Right atrium auricular region (tissue), 2 donors: ENCODE measurements at regions not wholly inside any gene's neighbourhood (a gene's known extent, or its start where the extent isn't known, plus 50 kb on each side); places are given as distances from the start of the nearest gene placed in this dataset.

ENCODE experiments used
- DNase-seq: peaks from one replicate; pipeline ENCODE4 v3.0.0-alpha.2; 2019; ENCODE audit warnings: low spot score
- H3K27ac ChIP-seq, 2 donors: fragments of 200-600 bp; sonication (generic); 1 replicate in 1 of 2; 2 replicates in 1 of 2; pipeline ENCODE4 v1.5.1; 2016 to 2019
- H3K27me3 ChIP-seq, 2 donors: fragments of 200-600 bp; sonication (generic); one replicate each; pipeline versions ENCODE4 v1.5.1 to v1.6.0; 2017 to 2019
- H3K36me3 ChIP-seq: fragments of 200-600 bp; sonication (generic); one replicate; pipeline ENCODE4 v1.5.1; 2016
- H3K4me1 ChIP-seq, 2 donors: fragments of 200-600 bp; sonication (generic); one replicate each; pipeline versions ENCODE4 v1.5.1 to v1.6.0; 2017 to 2019
- H3K4me3 ChIP-seq, 2 donors: fragments of 200-600 bp; sonication (generic); 1 replicate in 1 of 2; 2 replicates in 1 of 2; pipeline ENCODE4 v1.5.1; 2017 to 2019; ENCODE audit warnings: mild to moderate bottlenecking in 1 of 2, moderate library complexity in 1 of 2
- H3K9me3 ChIP-seq, 2 donors: fragments of 200-600 bp; sonication (generic); one replicate each; pipeline ENCODE4 v1.5.1; 2019
- TF ChIP-seq, protein P1 (sequence below), 2 donors: fragments of 200-600 bp; sonication (generic); IDR thresholded peaks; one replicate each; pipeline ENCODE4 v1.5.1; 2019; ENCODE audit warnings: antibody characterized with exemption in 2 of 2

DNA sequence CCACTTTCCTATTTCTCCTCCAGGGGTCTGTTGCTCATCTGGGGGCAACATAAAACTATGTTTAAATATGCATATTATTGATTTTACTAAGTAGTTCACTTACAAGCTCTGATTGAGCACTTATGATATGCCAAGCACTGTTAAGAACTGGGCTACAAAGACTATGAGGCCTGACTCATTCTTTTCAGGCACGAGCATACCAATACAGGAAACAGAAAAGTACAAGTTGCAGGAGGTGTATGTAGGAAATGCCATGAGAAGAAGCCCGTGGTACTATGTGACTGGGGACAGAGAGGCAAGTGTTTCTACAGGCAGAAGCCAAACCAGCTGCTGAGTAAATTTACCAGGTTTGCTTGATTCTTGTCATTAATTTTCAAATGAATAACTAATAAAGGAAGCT is 120.4 kb upstream of the PTGFR start:
- no peak for DNase-seq
- H3K27ac ChIP-seq = no peak overlapping the region
- no peaks in the 10 kb centered on the region for H3K36me3 ChIP-seq
- no peaks in the 10 kb centered on the region for H3K9me3 ChIP-seq
- no peaks in the 10 kb centered on the region for H3K27me3 ChIP-seq
- TF ChIP-seq, protein P1, sequence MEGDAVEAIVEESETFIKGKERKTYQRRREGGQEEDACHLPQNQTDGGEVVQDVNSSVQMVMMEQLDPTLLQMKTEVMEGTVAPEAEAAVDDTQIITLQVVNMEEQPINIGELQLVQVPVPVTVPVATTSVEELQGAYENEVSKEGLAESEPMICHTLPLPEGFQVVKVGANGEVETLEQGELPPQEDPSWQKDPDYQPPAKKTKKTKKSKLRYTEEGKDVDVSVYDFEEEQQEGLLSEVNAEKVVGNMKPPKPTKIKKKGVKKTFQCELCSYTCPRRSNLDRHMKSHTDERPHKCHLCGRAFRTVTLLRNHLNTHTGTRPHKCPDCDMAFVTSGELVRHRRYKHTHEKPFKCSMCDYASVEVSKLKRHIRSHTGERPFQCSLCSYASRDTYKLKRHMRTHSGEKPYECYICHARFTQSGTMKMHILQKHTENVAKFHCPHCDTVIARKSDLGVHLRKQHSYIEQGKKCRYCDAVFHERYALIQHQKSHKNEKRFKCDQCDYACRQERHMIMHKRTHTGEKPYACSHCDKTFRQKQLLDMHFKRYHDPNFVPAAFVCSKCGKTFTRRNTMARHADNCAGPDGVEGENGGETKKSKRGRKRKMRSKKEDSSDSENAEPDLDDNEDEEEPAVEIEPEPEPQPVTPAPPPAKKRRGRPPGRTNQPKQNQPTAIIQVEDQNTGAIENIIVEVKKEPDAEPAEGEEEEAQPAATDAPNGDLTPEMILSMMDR (IDR thresholded peaks at IDR 0.05) = no peak
- no peaks in the 10 kb centered on the region for H3K4me1 ChIP-seq
- no peak overlapping the region for H3K4me3 ChIP-seq

DNA sequence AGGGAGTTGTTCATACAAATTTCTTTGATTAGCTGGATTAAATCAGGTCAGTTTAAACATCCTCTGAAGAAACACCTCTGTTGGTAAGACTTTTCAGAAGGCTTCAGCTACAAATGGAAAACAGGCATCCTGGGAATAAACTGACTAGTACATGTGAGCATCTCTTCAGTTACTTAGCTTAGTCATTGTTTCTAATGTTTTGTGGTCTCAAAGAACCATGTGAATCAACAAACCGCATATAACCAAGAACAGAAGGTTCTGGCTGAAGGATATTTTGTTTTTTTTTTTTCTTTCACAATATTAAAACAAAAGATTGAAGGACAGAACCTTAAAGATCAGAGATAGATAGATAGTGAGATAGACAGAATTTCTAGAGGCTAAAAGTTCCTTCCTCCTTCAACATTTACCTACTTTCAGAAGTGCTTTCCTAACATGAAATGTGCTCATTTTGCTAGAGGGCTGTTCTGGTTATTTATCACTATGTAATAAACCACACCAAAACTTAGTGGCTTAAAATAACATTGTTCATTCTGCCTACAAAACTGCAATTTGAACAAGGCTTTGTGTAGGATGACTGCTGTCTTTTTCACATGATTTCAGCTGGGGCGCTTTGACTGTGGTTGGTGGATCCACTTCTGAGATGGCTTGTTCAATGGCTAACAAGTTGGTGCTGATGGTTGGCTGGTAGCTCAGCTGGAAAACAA is 119.8 kb upstream of the PTGFR start:
- TF ChIP-seq, protein P1 (IDR thresholded peaks at IDR 0.05) = no peak
- H3K27me3 ChIP-seq = no peaks in the 10 kb centered on the region
- H3K36me3 ChIP-seq = no peaks in the 10 kb centered on the region
- H3K4me1 ChIP-seq = no peaks in the 10 kb centered on the region
- H3K27ac ChIP-seq = no peak overlapping the region
- no peak overlapping the region for H3K4me3 ChIP-seq
- no peaks in the 10 kb centered on the region for H3K9me3 ChIP-seq
- DNase-seq = no peak

DNA sequence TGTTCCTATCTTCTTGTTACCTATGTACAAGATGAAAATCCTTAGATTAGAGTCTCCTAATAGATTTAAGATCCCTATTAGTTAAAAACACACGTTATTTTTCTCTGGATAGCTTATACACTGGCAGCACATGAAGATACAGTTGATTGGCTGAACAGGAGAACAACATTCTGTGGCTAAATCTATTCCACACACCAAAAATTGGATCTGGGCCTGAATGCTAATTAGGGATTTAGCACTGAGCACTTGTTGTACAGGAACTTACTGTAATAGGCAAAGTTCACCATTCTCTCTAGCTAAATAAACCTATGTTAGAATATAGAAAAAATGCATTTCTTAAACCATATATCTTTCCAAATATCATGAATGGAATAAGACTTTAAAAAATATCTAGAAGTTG is 117.1 kb upstream of the PTGFR start:
- no peak overlapping the region for H3K4me3 ChIP-seq
- H3K4me1 ChIP-seq = no peaks in the 10 kb centered on the region
- no peaks in the 10 kb centered on the region for H3K36me3 ChIP-seq
- no peak overlapping the region for H3K27ac ChIP-seq
- TF ChIP-seq, protein P1 (IDR thresholded peaks at IDR 0.05) = no peak
- H3K9me3 ChIP-seq = no peaks in the 10 kb centered on the region
- no peak for DNase-seq
- no peaks in the 10 kb centered on the region for H3K27me3 ChIP-seq

DNA sequence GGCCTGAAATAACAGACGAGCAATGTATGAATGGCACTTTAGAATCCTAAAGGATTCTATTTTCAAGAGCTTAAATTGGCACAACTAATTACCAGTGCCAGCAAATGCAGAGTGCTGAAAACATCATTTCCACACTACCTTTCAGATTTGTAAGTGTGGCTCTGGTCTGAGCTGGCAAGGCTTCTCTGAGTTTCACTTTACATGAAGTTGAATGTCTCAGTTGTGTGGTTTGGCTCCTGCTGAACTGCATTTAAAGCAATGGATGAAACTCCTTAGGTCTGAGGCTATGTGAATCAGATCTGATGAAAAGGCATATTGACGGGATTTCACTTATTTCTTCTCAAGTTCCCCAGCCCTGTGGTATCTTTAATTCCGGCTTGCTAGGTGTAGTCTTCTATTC is 114.8 kb upstream of the PTGFR start:
- DNase-seq = no peak
- Histone ChIP-seq H3K4me3 (no peak overlapping the region), H3K27ac (no peak overlapping the region), H3K27me3 (no peaks in the 10 kb centered on the region), H3K36me3 (no peaks in the 10 kb centered on the region), H3K4me1 (no peaks in the 10 kb centered on the region), H3K9me3 (no peaks in the 10 kb centered on the region)
- TF ChIP-seq, protein P1 (IDR thresholded peaks at IDR 0.05) = no peak

DNA sequence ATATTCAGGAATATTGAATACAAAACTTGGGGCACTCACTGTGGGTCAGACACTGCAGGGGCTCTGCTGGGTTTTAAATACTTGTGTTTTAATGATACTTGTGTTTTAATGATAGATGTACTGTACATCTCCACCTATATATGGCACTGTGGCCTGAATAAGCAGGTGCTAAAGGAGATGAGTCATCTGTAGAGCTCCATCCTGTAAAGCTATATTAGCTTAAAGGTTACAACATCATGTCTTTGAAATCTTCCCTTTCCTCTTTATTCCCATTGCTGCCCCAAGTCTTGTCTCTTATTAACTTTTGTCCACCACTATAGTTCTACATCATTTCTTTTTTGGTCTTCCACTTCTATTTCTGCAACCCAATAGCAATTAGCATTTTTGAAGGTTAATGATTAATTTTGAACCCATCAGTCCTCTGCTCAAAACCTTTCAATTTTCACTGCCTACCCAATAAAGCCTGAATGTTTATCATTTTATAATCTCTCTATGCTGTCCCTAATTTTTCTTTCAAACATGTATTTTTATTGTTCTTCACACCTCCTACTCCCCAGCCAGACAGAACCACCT is 113.3 kb upstream of the PTGFR start:
- DNase-seq = no peak
- no peaks in the 10 kb centered on the region for H3K4me1 ChIP-seq
- no peaks in the 10 kb centered on the region for H3K36me3 ChIP-seq
- H3K4me3 ChIP-seq = no peak overlapping the region
- H3K9me3 ChIP-seq = no peaks in the 10 kb centered on the region
- no peak overlapping the region for H3K27ac ChIP-seq
- TF ChIP-seq, protein P1 (IDR thresholded peaks at IDR 0.05) = no peak
- H3K27me3 ChIP-seq = no peaks in the 10 kb centered on the region

DNA sequence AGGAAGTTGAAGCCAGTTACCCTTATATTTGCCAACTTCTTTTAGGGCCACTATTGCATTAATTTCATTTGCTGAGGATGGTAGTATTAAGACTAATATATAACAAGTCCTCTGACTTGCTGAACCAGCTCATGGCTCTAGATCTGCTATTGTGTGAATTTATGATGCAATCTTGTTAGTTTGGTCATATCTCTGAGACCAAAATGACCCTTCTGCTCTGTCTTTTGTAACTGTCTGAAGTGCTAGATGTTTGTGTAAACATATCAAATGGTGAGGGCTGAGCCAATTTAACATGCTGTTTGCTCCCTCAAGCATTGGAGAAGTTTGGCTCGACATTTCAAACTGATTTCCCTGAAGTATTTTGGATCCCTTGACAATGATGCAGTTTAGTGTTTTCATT is 106.9 kb upstream of the PTGFR start:
- Histone ChIP-seq H3K36me3 (no peaks in the 10 kb centered on the region), H3K27ac (no peak overlapping the region), H3K9me3 (no peaks in the 10 kb centered on the region), H3K4me3 (no peak overlapping the region), H3K4me1 (no peaks in the 10 kb centered on the region), H3K27me3 (no peaks in the 10 kb centered on the region)
- DNase-seq = no peak
- TF ChIP-seq, protein P1 (IDR thresholded peaks at IDR 0.05) = no peak
